Gastroesophageal sphincter (tissue), 4 donors: ENCODE measurements at regions not wholly inside any gene's neighbourhood (a gene's known extent, or its start where the extent isn't known, plus 50 kb on each side); places are given as distances from the start of the nearest gene placed in this dataset.

Experiments used
- ATAC-seq: fragments of 150-250 bp; one replicate; pipeline ENCODE4 v1.9.1; 2016; ENCODE audit warnings: mild to moderate bottlenecking, moderate library complexity
- H3K27ac ChIP-seq, 4 donors: fragments of 200-600 bp; sonication (generic) in 3 of 4; 1 replicate in 3 of 4; 2 replicates in 1 of 4; pipeline ENCODE4 v1.5.1; 2016 to 2019
- H3K27me3 ChIP-seq: fragments of 200-600 bp; sonication (generic); one replicate; pipeline ENCODE4 v1.5.1; 2019
- H3K36me3 ChIP-seq, 2 donors: fragments of 200-600 bp; sonication (generic); one replicate each; pipeline ENCODE4 v1.5.1; 2019; ENCODE audit warnings: control low read depth in 1 of 2
- H3K4me1 ChIP-seq, 3 donors: fragments of 200-600 bp; sonication (generic); 1 replicate in 2 of 3; 2 replicates in 1 of 3; pipeline ENCODE4 v1.5.1; 2016 to 2019; ENCODE audit warnings: control low read depth in 2 of 3
- H3K4me3 ChIP-seq, 2 donors: fragments of 200-600 bp; sonication (generic); one replicate each; pipeline ENCODE4 v1.5.1; 2019; ENCODE audit warnings: mild to moderate bottlenecking in 1 of 2, moderate library complexity in 1 of 2
- H3K9me3 ChIP-seq, 3 donors: fragments of 200-600 bp; sonication (generic); one replicate each; pipeline ENCODE4 v1.5.1; 2017 to 2019; ENCODE audit warnings: control low read depth in 2 of 3
- CTCF ChIP-seq, 4 experiments: fragments of 200-600 bp in 2 of 4; fragments of 450-650 bp in 2 of 4; sonication (generic) in 1 of 4; IDR thresholded peaks; one replicate each; pipeline ENCODE4 v1.5.1; 2017 to 2019; ENCODE audit warnings: antibody characterized with exemption in 4 of 4, mild to moderate bottlenecking in 2 of 4, moderate library complexity in 2 of 4
- EP300 ChIP-seq: sonication (generic); formaldehyde crosslinking; IDR thresholded peaks from one replicate; pipeline ENCODE4 v1.6.1; 2017; ENCODE audit warnings: antibody characterized with exemption, mild to moderate bottlenecking
- POLR2A ChIP-seq, 2 donors: fragments of 450-650 bp; IDR thresholded peaks; one replicate each; pipeline ENCODE4 v1.6.1; 2017; ENCODE audit warnings: antibody characterized with exemption in 2 of 2, mild to moderate bottlenecking in 2 of 2, moderate library complexity in 1 of 2
- POLR2AphosphoS5 ChIP-seq: sonication (generic); formaldehyde crosslinking; IDR thresholded peaks from one replicate; pipeline ENCODE4 v1.6.1; 2017; ENCODE audit warnings: antibody characterized with exemption
- WGBS, 2 donors: methylation state at CpG; one replicate each; pipeline ENCODE4 v1.1.5; 2018; ENCODE audit warnings: low coverage in 1 of 2; 5-methylcytosine and 5-hydroxymethylcytosine counted together

GRCh38 chr16:66294507-66294906 lies 72.0 kb upstream of the CDH5 start:
- H3K36me3 ChIP-seq = no peaks in the 10 kb centered on the region
- 80 to 84% methylated on average over 1 to 4 of the region's 4 CpGs for WGBS, 2 donors
- TF ChIP-seq POLR2AphosphoS5 = no peak
- no peak for TF ChIP-seq POLR2A (IDR thresholded peaks at IDR 0.05)
- TF ChIP-seq CTCF (IDR thresholded peaks at IDR 0.05) = no peak
- TF ChIP-seq EP300 = no peak
- H3K27me3 ChIP-seq = peaks cover 5% of the 10 kb centered on the region
- no peak for ATAC-seq
- H3K27ac ChIP-seq = no peak overlapping the region
- no peaks in the 10 kb centered on the region for H3K4me1 ChIP-seq
- no peak overlapping the region for H3K4me3 ChIP-seq
- H3K9me3 ChIP-seq = no peaks in the 10 kb centered on the region

DNA sequence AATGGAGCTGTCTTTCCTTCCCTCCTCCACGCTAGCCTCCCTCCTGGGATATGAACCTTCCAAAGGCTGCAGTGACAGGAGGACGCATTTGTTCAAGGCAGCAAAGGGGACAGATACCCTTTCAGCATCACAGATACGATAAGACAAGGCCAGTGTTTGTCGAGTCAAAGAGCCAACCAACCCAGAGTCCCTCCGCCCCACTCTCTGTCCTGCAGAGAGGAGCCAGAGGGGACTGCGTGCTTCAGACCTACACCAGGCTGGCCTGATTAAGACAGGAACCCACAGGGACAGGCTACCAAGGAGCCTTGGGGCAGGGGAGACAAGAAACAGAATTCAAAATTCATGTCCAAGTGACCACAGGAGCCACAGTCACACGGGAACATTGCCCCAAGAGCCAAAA lies 72.6 kb upstream of the CDH5 start:
- 95% methylated on average over 3 of the region's 7 CpGs; no CpG with 5 or more reads in 1 of the 2 donors for WGBS, 2 donors
- H3K27ac ChIP-seq = no peak overlapping the region

DNA sequence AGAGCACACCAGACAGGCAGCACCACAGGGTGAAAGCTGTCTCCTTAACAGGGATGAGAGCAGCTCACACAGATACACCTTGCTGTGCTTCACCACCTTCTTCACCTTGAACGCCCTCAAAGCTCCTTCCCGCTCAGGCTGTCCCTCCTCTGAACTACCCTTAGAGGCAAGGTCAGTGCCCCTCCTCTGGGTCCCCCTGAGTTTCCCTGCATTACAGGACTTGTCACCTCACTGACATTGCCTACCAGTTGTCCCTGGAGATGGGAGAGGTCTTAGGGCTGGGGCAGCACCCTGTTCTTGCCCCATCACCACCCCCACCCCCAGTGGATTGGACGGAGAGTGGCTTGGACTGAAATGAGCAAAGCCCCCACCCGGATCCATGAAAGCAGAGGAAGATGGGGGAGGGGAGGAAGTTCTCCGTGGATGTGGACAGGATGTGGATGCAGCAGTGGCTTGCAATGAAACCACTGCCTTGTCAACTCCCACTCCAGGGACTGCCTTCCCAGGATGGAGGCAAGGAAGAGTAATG lies 73.2 kb upstream of the CDH5 start:
- H3K4me3 ChIP-seq = no peak overlapping the region
- no peak for TF ChIP-seq POLR2AphosphoS5
- no peak for TF ChIP-seq EP300
- no peak for TF ChIP-seq POLR2A (IDR thresholded peaks at IDR 0.05)
- no peak for TF ChIP-seq CTCF (IDR thresholded peaks at IDR 0.05)
- H3K4me1 ChIP-seq = no peaks in the 10 kb centered on the region
- no peaks in the 10 kb centered on the region for H3K9me3 ChIP-seq
- WGBS, 2 donors = 49 to 88% methylated on average over 4 of the region's 5 CpGs
- no peaks in the 10 kb centered on the region for H3K36me3 ChIP-seq
- ATAC-seq = no peak
- H3K27me3 ChIP-seq = peaks cover 5% of the 10 kb centered on the region
- H3K27ac ChIP-seq = no peak overlapping the region

More for the DNA sequence above, 72.6 kb upstream of the CDH5 start:
- Histone ChIP-seq H3K4me3 (no peak overlapping the region), H3K27me3 (peaks cover 5% of the 10 kb centered on the region), H3K4me1 (no peaks in the 10 kb centered on the region), H3K36me3 (no peaks in the 10 kb centered on the region), H3K9me3 (no peaks in the 10 kb centered on the region)
- no peak for ATAC-seq
- TF ChIP-seq EP300 (no peak), POLR2A (IDR thresholded peaks at IDR 0.05) (no peak), CTCF (IDR thresholded peaks at IDR 0.05) (no peak), POLR2AphosphoS5 (no peak)

DNA sequence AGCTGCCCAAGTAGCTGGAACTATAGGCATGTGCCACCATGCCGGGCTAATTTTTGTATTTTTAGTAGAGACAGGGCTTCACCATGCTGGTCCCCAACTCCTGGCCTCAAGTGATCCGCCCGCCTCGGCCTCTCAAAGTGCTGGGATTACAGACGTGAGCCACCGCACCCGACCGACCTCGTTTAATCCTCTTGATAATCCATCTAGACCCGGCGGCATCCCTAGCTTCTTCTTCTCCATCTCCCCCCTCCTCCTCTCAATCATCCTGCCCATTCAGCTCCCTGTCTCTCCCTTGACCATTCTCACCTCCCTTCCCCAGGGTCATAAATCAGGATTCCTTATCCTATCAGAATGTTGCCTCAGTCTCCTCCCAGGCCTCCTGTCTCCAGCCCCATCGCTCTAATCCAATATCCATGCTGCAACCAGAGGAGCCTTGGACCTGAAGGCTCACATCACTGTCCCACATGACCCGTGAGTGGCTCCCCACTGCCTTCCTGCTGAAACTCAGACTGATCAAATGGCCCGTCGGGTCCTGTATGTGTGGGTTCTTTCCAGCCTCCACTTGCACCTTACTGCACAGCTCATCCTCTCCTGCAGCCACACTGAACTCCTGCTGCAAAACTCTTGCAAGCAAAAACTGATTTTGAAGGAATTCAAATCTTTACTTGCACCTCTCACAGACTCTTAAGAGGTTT lies 74.1 kb upstream of the CDH5 start:
- no peak for ATAC-seq
- peaks cover 5% of the 10 kb centered on the region for H3K27me3 ChIP-seq
- H3K4me3 ChIP-seq = no peak overlapping the region
- no peaks in the 10 kb centered on the region for H3K4me1 ChIP-seq
- no peaks in the 10 kb centered on the region for H3K9me3 ChIP-seq
- WGBS, 2 donors = 89 to 94% methylated on average over 12 to 15 of the region's 15 CpGs
- H3K36me3 ChIP-seq = no peaks in the 10 kb centered on the region
- no peak overlapping the region for H3K27ac ChIP-seq
- TF ChIP-seq POLR2AphosphoS5 = no peak

DNA sequence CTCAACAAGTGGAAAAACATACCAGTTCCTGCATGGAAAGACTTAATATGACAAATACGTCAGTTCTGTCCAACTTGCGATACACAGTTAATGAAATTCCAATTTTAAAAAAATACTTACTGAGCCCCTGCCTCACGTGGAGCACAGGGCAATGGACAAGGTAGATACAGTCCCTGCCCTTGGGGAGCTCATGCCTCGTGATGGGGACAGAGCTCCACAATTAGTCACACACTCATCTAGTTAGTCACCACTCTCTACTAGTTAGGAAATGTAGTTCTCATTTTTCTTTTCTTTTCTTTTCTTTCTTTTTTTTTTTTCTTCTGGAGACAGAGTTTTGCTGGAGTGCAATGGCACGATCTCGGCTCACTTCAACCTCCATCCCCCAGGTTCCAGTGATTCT lies 74.7 kb upstream of the CDH5 start:
- no peak for ATAC-seq
- Histone ChIP-seq H3K4me3 (no peak overlapping the region), H3K4me1 (no peaks in the 10 kb centered on the region), H3K27me3 (peaks cover 5% of the 10 kb centered on the region), H3K27ac (no peak overlapping the region), H3K9me3 (no peaks in the 10 kb centered on the region), H3K36me3 (no peaks in the 10 kb centered on the region)
- 84 to 87% methylated on average over 3 to 6 of the region's 6 CpGs for WGBS, 2 donors
- TF ChIP-seq EP300 (no peak), CTCF (IDR thresholded peaks at IDR 0.05) (no peak), POLR2A (IDR thresholded peaks at IDR 0.05) (no peak), POLR2AphosphoS5 (no peak)
